Immature natural killer cell (primary cell): ENCODE measurements at regions not wholly inside any gene's neighbourhood (a gene's known extent, or its start where the extent isn't known, plus 50 kb on each side); places are given as distances from the start of the nearest gene placed in this dataset.

ENCODE experiments used
- DNase-seq, 3 donors: peaks; one replicate each; pipeline ENCODE4 v3.0.0; 2022; ENCODE audit warnings: mixed read lengths in 1 of 3
- H3K27ac Mint-ChIP-seq, 6 donors: one replicate each; pipeline ENCODE4 v1.8.0; 2020; ENCODE audit warnings: mixed read lengths in 6 of 6, mild to moderate bottlenecking in 5 of 6, inconsistent platforms in 4 of 6, moderate library complexity in 3 of 6
- H3K27me3 Mint-ChIP-seq, 3 donors: one replicate each; pipeline ENCODE4 v1.8.0; 2020 to 2021; ENCODE audit warnings: low read depth in 3 of 3, mild to moderate bottlenecking in 3 of 3, mixed read lengths in 3 of 3, moderate library complexity in 3 of 3, inconsistent platforms in 1 of 3
- H3K36me3 Mint-ChIP-seq, 3 donors: one replicate each; pipeline ENCODE4 v1.8.0; 2020; ENCODE audit warnings: mixed read lengths in 3 of 3, inconsistent platforms in 2 of 3, mild to moderate bottlenecking in 2 of 3
- H3K4me1 Mint-ChIP-seq, 2 donors: one replicate each; pipeline ENCODE4 v1.8.0; 2020; ENCODE audit warnings: inconsistent platforms in 2 of 2, mild to moderate bottlenecking in 2 of 2, mixed read lengths in 2 of 2, moderate library complexity in 1 of 2
- H3K4me3 Mint-ChIP-seq, 5 donors: one replicate each; pipeline ENCODE4 v1.8.0; 2020; ENCODE audit warnings: mild to moderate bottlenecking in 5 of 5, mixed read lengths in 5 of 5, inconsistent platforms in 3 of 5, moderate library complexity in 3 of 5
- H3K9me3 Mint-ChIP-seq, 6 donors: one replicate each; pipeline ENCODE4 v1.8.0; 2020; ENCODE audit warnings: mild to moderate bottlenecking in 6 of 6, mixed read lengths in 6 of 6, inconsistent platforms in 4 of 6, moderate library complexity in 3 of 6

DNA sequence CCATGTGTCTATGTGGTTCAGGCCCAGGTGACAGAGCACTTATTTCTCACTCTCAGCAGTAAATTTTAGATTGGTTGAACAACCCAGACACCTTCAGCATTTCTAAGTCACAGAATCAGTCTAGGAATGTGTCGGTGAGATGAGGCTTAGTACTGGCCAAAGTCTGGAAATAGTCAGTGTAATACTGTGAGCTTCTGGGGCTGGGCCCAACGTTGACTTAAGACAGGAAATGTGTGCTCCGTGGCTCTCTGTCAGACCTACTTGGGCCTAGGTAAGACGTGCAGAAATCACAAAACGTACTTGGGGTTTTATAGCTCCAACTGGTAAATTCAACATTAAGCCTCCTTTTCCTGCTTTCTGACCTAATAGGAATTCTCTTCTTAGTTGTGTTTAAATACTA lies 160.3 kb upstream of the COL3A1 start:
- Mint-ChIP-seq H3K36me3 (no peaks in the 10 kb centered on the region), H3K27me3 (no peaks in the 10 kb centered on the region), H3K4me3 (no peak overlapping the region), H3K27ac (no peak overlapping the region), H3K9me3 (peaks cover 5 to 23% (median 9%) of the 10 kb centered on the region in 6 donors), H3K4me1 (no peaks in the 10 kb centered on the region)
- DNase-seq = no peak

DNA sequence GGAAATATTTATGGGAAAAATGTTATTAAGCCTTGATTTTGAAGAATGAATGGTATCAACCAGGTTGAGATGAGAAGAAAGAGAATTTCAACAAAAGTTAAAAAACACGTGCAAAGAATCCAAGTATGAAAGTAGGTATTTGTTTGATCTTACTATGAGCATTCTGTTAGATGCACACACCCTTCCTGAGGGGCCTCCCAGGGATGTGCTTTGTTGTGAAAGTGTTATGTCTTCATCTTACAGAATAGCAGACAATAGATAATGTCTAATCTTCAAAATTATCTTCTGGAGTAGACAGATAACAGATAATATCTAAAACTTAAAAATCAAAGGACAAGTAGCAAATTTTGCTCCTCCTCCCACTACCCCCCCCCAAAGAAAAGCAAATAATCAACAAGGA lies 155.2 kb upstream of the COL3A1 start:
- Mint-ChIP-seq H3K9me3 (peaks cover 5 to 34% (median 18%) of the 10 kb centered on the region in 6 donors), H3K4me1 (no peaks in the 10 kb centered on the region), H3K27ac (no peak overlapping the region), H3K36me3 (no peaks in the 10 kb centered on the region), H3K4me3 (no peak overlapping the region), H3K27me3 (peaks cover 0 to 3% (median 0%) of the 10 kb centered on the region in 3 donors)
- DNase-seq = no peak

- peaks cover 9 to 39% (median 22%) of the 10 kb centered on the region in 6 donors for H3K9me3 Mint-ChIP-seq
- no peaks in the 10 kb centered on the region for H3K36me3 Mint-ChIP-seq
- H3K4me1 Mint-ChIP-seq = no peaks in the 10 kb centered on the region
- no peak overlapping the region for H3K4me3 Mint-ChIP-seq
- DNase-seq = no peak
- peaks cover 0 to 3% (median 0%) of the 10 kb centered on the region in 3 donors for H3K27me3 Mint-ChIP-seq
- H3K27ac Mint-ChIP-seq = no peak overlapping the region
Observed at GRCh38 chr2:188819792-188820191, 154.4 kb upstream of the COL3A1 start.

DNA sequence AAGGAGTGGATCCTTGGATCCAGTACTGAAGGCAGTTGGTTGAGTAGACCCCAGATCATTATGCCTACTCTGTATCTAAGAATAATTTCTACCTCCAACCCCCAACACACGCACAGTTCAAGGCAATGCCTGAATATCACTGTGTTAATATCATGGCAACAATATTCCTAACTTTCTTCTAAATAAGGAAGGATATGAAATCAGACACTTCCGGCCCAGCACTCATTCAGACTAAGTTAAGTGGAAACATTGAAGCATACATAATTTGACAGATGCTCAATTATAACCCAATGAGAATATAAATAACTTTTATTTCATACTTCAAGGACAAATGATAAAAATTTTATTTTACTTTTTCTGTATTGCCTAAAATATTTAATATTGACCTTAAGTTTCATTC lies 153.6 kb upstream of the COL3A1 start:
- Mint-ChIP-seq H3K9me3 (peaks cover 9 to 39% (median 22%) of the 10 kb centered on the region in 6 donors), H3K4me3 (no peak overlapping the region), H3K4me1 (no peaks in the 10 kb centered on the region), H3K27me3 (peaks cover 0 to 3% (median 0%) of the 10 kb centered on the region in 3 donors), H3K27ac (no peak overlapping the region), H3K36me3 (no peaks in the 10 kb centered on the region)
- no peak for DNase-seq

GRCh38 chr2:188824125-188824524 lies 150.0 kb upstream of the COL3A1 start:
- no peak for DNase-seq
- Mint-ChIP-seq H3K9me3 (peaks cover 9 to 32% (median 17%) of the 10 kb centered on the region in 6 donors), H3K4me3 (no peak overlapping the region), H3K27ac (no peak overlapping the region), H3K36me3 (no peaks in the 10 kb centered on the region), H3K4me1 (no peaks in the 10 kb centered on the region), H3K27me3 (peaks cover 0 to 3% (median 0%) of the 10 kb centered on the region in 3 donors)

- peaks cover 15 to 45% (median 28%) of the 10 kb centered on the region in 6 donors for H3K9me3 Mint-ChIP-seq
- H3K36me3 Mint-ChIP-seq = no peaks in the 10 kb centered on the region
- no peaks in the 10 kb centered on the region for H3K4me1 Mint-ChIP-seq
- H3K27ac Mint-ChIP-seq = no peak overlapping the region
- H3K4me3 Mint-ChIP-seq = no peak overlapping the region
- no peak for DNase-seq
- no peaks in the 10 kb centered on the region for H3K27me3 Mint-ChIP-seq
Observed at GRCh38 chr2:188833331-188833730, 140.8 kb upstream of the COL3A1 start.

DNA sequence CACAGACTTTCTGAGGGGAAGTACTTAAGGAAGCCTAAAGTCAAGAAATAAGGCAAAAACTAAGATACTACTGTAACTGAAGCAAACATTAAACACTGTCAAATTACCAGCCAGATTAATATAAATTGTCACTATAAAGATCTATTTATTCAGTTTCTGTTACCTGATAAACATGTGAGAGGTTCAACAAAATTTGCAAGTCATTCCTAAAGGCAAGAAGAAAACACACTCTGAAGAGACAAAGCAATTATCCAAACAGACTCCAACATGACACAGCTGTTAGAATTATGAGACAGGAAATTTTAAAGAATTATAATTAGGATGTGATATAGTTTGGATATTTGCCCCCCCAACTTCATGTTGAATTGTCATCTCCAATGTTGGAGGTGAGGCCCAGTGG lies 140.4 kb upstream of the COL3A1 start:
- H3K4me1 Mint-ChIP-seq = no peaks in the 10 kb centered on the region
- no peak for DNase-seq
- H3K36me3 Mint-ChIP-seq = no peaks in the 10 kb centered on the region
- peaks cover 16 to 50% (median 31%) of the 10 kb centered on the region in 6 donors for H3K9me3 Mint-ChIP-seq
- H3K27ac Mint-ChIP-seq = no peak overlapping the region
- no peaks in the 10 kb centered on the region for H3K27me3 Mint-ChIP-seq
- no peak overlapping the region for H3K4me3 Mint-ChIP-seq

- H3K4me1 Mint-ChIP-seq = no peaks in the 10 kb centered on the region
- no peak overlapping the region for H3K4me3 Mint-ChIP-seq
- H3K27ac Mint-ChIP-seq = no peak overlapping the region
- DNase-seq = no peak
- H3K27me3 Mint-ChIP-seq = no peaks in the 10 kb centered on the region
- peaks cover 19 to 53% (median 35%) of the 10 kb centered on the region in 6 donors for H3K9me3 Mint-ChIP-seq
- no peaks in the 10 kb centered on the region for H3K36me3 Mint-ChIP-seq
Observed at GRCh38 chr2:188835006-188835405, 139.2 kb upstream of the COL3A1 start.

GRCh38 chr2:188835821-188836220 lies 138.4 kb upstream of the COL3A1 start:
- no peak overlapping the region for H3K4me3 Mint-ChIP-seq

GRCh38 chr2:188845692-188846091 lies 128.5 kb upstream of the COL3A1 start:
- no peak overlapping the region for H3K27ac Mint-ChIP-seq
- H3K27me3 Mint-ChIP-seq = peaks cover 0 to 3% (median 0%) of the 10 kb centered on the region in 3 donors

More at GRCh38 chr2:188835821-188836220, 138.4 kb upstream of the COL3A1 start:
- no peaks in the 10 kb centered on the region for H3K27me3 Mint-ChIP-seq
- no peaks in the 10 kb centered on the region for H3K4me1 Mint-ChIP-seq
- H3K36me3 Mint-ChIP-seq = no peaks in the 10 kb centered on the region
- H3K9me3 Mint-ChIP-seq = peaks cover 16 to 48% (median 35%) of the 10 kb centered on the region in 6 donors
- DNase-seq = no peak
- no peak overlapping the region for H3K27ac Mint-ChIP-seq

GRCh38 chr2:188848887-188849435 lies 125.2 kb upstream of the COL3A1 start:
- Mint-ChIP-seq H3K9me3 (peaks cover 4 to 43% (median 22%) of the 10 kb centered on the region in 6 donors), H3K36me3 (no peaks in the 10 kb centered on the region), H3K4me1 (no peaks in the 10 kb centered on the region), H3K4me3 (no peak overlapping the region), H3K27me3 (peaks cover 0 to 3% (median 0%) of the 10 kb centered on the region in 3 donors), H3K27ac (no peak overlapping the region)
- no peak for DNase-seq

More at GRCh38 chr2:188845692-188846091, 128.5 kb upstream of the COL3A1 start:
- Mint-ChIP-seq H3K4me1 (no peaks in the 10 kb centered on the region), H3K9me3 (peaks cover 5 to 42% (median 22%) of the 10 kb centered on the region in 6 donors), H3K4me3 (no peak overlapping the region), H3K36me3 (no peaks in the 10 kb centered on the region)
- no peak for DNase-seq

- Mint-ChIP-seq H3K27ac (no peak overlapping the region), H3K9me3 (peaks cover 4 to 44% (median 15%) of the 10 kb centered on the region in 6 donors), H3K4me1 (no peaks in the 10 kb centered on the region)
Observed at GRCh38 chr2:188850786-188851185, 123.4 kb upstream of the COL3A1 start.

DNA sequence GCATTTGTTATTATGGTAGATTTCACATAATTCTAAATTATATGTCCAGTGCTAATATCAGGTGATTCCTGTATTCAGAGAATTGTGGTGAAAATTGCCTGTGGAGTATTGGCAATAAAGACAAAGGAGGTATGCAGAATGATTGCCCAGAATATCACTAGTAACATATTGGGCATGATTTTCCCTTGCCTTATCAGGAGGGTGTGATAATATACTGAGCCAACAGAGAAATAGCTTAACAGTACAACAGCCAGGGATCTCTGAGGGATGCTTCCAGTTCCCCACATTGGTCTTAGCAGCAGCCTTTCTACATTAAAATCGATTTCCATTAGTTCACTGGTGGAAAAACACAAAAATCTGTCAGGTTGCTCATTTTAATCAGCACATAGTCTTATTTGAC lies 122.9 kb upstream of the COL3A1 start:
- Mint-ChIP-seq H3K4me1 (no peaks in the 10 kb centered on the region), H3K36me3 (no peaks in the 10 kb centered on the region), H3K27ac (no peak overlapping the region), H3K9me3 (peaks cover 4 to 44% (median 15%) of the 10 kb centered on the region in 6 donors), H3K27me3 (peaks cover 0 to 3% (median 0%) of the 10 kb centered on the region in 3 donors), H3K4me3 (no peak overlapping the region)
- DNase-seq = no peak

More at GRCh38 chr2:188850786-188851185, 123.4 kb upstream of the COL3A1 start:
- Mint-ChIP-seq H3K36me3 (no peaks in the 10 kb centered on the region), H3K4me3 (no peak overlapping the region), H3K27me3 (peaks cover 0 to 3% (median 0%) of the 10 kb centered on the region in 3 donors)
- DNase-seq = no peak

- Mint-ChIP-seq H3K9me3 (peaks cover 4 to 39% (median 11%) of the 10 kb centered on the region in 6 donors), H3K36me3 (no peaks in the 10 kb centered on the region)
- DNase-seq = no peak
Observed at GRCh38 chr2:188851826-188852225, 122.3 kb upstream of the COL3A1 start.

DNA sequence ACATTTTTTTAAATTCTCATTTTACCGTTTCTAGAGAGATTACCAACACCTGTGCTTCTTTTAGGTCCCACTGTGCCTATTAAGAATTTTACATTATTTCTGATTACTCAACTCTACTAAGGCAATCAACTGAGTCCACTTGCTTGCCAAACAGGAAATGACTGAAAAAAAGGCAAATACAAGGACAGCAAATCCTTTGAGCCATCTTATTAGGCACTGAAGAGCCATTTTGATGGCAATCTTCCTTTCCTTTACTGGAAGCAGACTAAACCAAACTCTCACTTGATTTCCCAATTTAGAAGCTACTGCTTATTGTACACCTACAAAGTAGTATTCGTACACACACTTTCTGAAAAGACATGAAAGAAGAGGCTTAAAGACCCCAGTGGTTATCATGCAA lies 121.4 kb upstream of the COL3A1 start:
- H3K27ac Mint-ChIP-seq = no peak overlapping the region
- no peak overlapping the region for H3K4me3 Mint-ChIP-seq
- no peaks in the 10 kb centered on the region for H3K4me1 Mint-ChIP-seq
- H3K27me3 Mint-ChIP-seq = peaks cover 0 to 3% (median 0%) of the 10 kb centered on the region in 3 donors
- H3K36me3 Mint-ChIP-seq = no peaks in the 10 kb centered on the region
- H3K9me3 Mint-ChIP-seq = peaks cover 4 to 41% (median 12%) of the 10 kb centered on the region in 6 donors
- DNase-seq = no peak

More at GRCh38 chr2:188851826-188852225, 122.3 kb upstream of the COL3A1 start:
- H3K27ac Mint-ChIP-seq = no peak overlapping the region
- H3K4me1 Mint-ChIP-seq = no peaks in the 10 kb centered on the region
- H3K4me3 Mint-ChIP-seq = no peak overlapping the region
- peaks cover 0 to 3% (median 0%) of the 10 kb centered on the region in 3 donors for H3K27me3 Mint-ChIP-seq
